H1 (cell line): ENCODE measurements at regions not wholly inside any gene's neighbourhood (a gene's known extent, or its start where the extent isn't known, plus 50 kb on each side); places are given as distances from the start of the nearest gene placed in this dataset.

Source experiments
- POLR2A ChIP-seq, 2 experiments: IDR thresholded peaks; 1 replicate in 1 of 2; 2 replicates in 1 of 2; pipeline ENCODE4 v1.6.1; 2011; ENCODE audit warnings: low read depth in 2 of 2, low read length in 2 of 2, mild to moderate bottlenecking in 2 of 2; ENCODE audit errors: control extremely low read depth in 1 of 2
- RNF2 ChIP-seq: fragments of 200-900, 300-1000 bp; sonication (generic); IDR thresholded peaks from 2 replicates; pipeline ENCODE4 v1.7.1; 2016; ENCODE audit warnings: borderline replicate concordance, low read depth, mild to moderate bottlenecking, antibody characterized with exemption, low read length; ENCODE audit not compliant: poor library complexity, severe bottlenecking; ENCODE audit errors: missing control alignments
- TF ChIP-seq, protein P1 (sequence below), 3 experiments: IDR thresholded peaks; 1 replicate in 2 of 3; 2 replicates in 1 of 3; pipeline versions ENCODE4 v1.5.1 to v1.6.1; 2011; ENCODE audit warnings: low read length in 3 of 3, mild to moderate bottlenecking in 3 of 3, inconsistent platforms in 2 of 3, low read depth in 1 of 3, moderate library complexity in 1 of 3; ENCODE audit not compliant: insufficient read depth in 1 of 3; ENCODE audit errors: control extremely low read depth in 1 of 3

- TF ChIP-seq POLR2A (IDR thresholded peaks at IDR 0.05; ENCODE audit: control extremely low read depth in 1 of 2, low read depth in 2 of 2, low read length in 2 of 2) (no peak), RNF2 (no peak)
- TF ChIP-seq, protein P1, sequence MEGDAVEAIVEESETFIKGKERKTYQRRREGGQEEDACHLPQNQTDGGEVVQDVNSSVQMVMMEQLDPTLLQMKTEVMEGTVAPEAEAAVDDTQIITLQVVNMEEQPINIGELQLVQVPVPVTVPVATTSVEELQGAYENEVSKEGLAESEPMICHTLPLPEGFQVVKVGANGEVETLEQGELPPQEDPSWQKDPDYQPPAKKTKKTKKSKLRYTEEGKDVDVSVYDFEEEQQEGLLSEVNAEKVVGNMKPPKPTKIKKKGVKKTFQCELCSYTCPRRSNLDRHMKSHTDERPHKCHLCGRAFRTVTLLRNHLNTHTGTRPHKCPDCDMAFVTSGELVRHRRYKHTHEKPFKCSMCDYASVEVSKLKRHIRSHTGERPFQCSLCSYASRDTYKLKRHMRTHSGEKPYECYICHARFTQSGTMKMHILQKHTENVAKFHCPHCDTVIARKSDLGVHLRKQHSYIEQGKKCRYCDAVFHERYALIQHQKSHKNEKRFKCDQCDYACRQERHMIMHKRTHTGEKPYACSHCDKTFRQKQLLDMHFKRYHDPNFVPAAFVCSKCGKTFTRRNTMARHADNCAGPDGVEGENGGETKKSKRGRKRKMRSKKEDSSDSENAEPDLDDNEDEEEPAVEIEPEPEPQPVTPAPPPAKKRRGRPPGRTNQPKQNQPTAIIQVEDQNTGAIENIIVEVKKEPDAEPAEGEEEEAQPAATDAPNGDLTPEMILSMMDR (IDR thresholded peaks at IDR 0.05; ENCODE audit: control extremely low read depth in 1 of 3, insufficient read depth in 1 of 3, low read depth in 1 of 3, low read length in 3 of 3) = no peak
Measured at GRCh38 chr5:20833081-20833627, 845.2 kb upstream of the CDH18 start.
